ENCODE measurements at regions not wholly inside any gene's neighbourhood (a gene's known extent, or its start where the extent isn't known, plus 50 kb on each side); places are given as distances from the start of the nearest gene placed in this dataset.
"Not testable (repeated sequence)": the region's sequence is repeated elsewhere in the genome, so short reads cannot be mapped to it uniquely, and the experiment has no call there.

- FAIRE-seq = no peak
These were observed 1034.7 kb downstream of the TYW1 start for GRCh38 chr7:68031180-68031943.

GRCh38 chr7:68038621-68039314 is 1042.1 kb downstream of the TYW1 start:
- no peak for FAIRE-seq

GRCh38 chr7:68041554-68041953 is 1044.9 kb downstream of the TYW1 start:
- FAIRE-seq = no peak

- no peak for FAIRE-seq
These were observed 1046.9 kb downstream of the TYW1 start for GRCh38 chr7:68043546-68043945.

GRCh38 chr7:68050627-68051026 is 1054.0 kb downstream of the TYW1 start:
- FAIRE-seq = no peak

- no peak for FAIRE-seq
These were observed 1061.4 kb downstream of the TYW1 start for GRCh38 chr7:68058014-68058413.

GRCh38 chr7:68063171-68063570 is 1066.5 kb downstream of the TYW1 start:
- FAIRE-seq = no peak

GRCh38 chr7:68065581-68065980 is 1068.9 kb downstream of the TYW1 start:
- no peak for FAIRE-seq

- no peak for FAIRE-seq
These were observed 1071.2 kb downstream of the TYW1 start for GRCh38 chr7:68067845-68068244.

GRCh38 chr7:68070992-68071391 is 1074.4 kb downstream of the TYW1 start:
- FAIRE-seq = no peak

- FAIRE-seq = no peak
These were observed 1077.1 kb downstream of the TYW1 start for GRCh38 chr7:68073701-68074100.

- FAIRE-seq = no peak
These were observed 1077.6 kb downstream of the TYW1 start for GRCh38 chr7:68074242-68074641.

- no peak for FAIRE-seq
These were observed 1081.6 kb downstream of the TYW1 start for GRCh38 chr7:68078157-68078710.

- not testable (repeated sequence) for FAIRE-seq
These were observed 1085.7 kb downstream of the TYW1 start for GRCh38 chr7:68082066-68082960.

- FAIRE-seq = not testable (repeated sequence)
These were observed 1086.5 kb downstream of the TYW1 start for GRCh38 chr7:68082961-68083657.

GRCh38 chr7:68087401-68087800 is 1090.8 kb downstream of the TYW1 start:
- no peak for FAIRE-seq

- no peak for FAIRE-seq
These were observed 1092.2 kb downstream of the TYW1 start for GRCh38 chr7:68088879-68089278.

- not testable (repeated sequence) for FAIRE-seq
These were observed 1093.6 kb downstream of the TYW1 start for GRCh38 chr7:68090256-68090655.

- FAIRE-seq = no peak
These were observed 1106.7 kb downstream of the TYW1 start for GRCh38 chr7:68103319-68103718.

GRCh38 chr7:68107261-68107660 is 1110.6 kb downstream of the TYW1 start:
- FAIRE-seq = no peak

- FAIRE-seq = no peak
These were observed 1111.3 kb downstream of the TYW1 start for GRCh38 chr7:68107968-68108367.

- no peak for FAIRE-seq
These were observed 1112.7 kb downstream of the TYW1 start for GRCh38 chr7:68109299-68109698.
